ENCODE measurements at regions not wholly inside any gene's neighbourhood (a gene's known extent, or its start where the extent isn't known, plus 50 kb on each side); places are given as distances from the start of the nearest gene placed in this dataset.

- H3K4me3 ChIP-seq (ENCODE audit: low read depth, low read length), result no peak overlapping the region
- no peaks in the 10 kb centered on the region for H3K36me3 ChIP-seq (ENCODE audit: control insufficient read depth, insufficient read depth, low read length)
- no peak overlapping the region for H3K9ac ChIP-seq
- H3K4me1 ChIP-seq, result no peaks in the 10 kb centered on the region
- no peaks in the 10 kb centered on the region for H3K79me2 ChIP-seq
- H3K27me3 ChIP-seq (ENCODE audit: control insufficient read depth, insufficient read depth, low read length), result no peaks in the 10 kb centered on the region
- H3K27ac ChIP-seq, result no peak overlapping the region
- no peak for TF ChIP-seq CTCF (IDR thresholded peaks at IDR 0.05)
- H3K4me2 ChIP-seq (ENCODE audit: low read length), result no peak overlapping the region
- no peak overlapping the region for H2AFZ ChIP-seq
- H3K9me3 ChIP-seq (ENCODE audit: control insufficient read depth, low read length), result no peaks in the 10 kb centered on the region
Observed at GRCh38 chr13:76338003-76338402, 548.2 kb downstream of the KCTD12 start.

- Histone ChIP-seq H3K9me3 (ENCODE audit: control insufficient read depth, low read length) (no peaks in the 10 kb centered on the region), H3K9ac (no peak overlapping the region), H3K27ac (no peak overlapping the region), H3K4me2 (ENCODE audit: low read length) (no peak overlapping the region), H3K79me2 (no peaks in the 10 kb centered on the region), H3K27me3 (ENCODE audit: control insufficient read depth, insufficient read depth, low read length) (no peaks in the 10 kb centered on the region), H3K4me1 (no peaks in the 10 kb centered on the region), H2AFZ (no peak overlapping the region), H3K36me3 (ENCODE audit: control insufficient read depth, insufficient read depth, low read length) (no peaks in the 10 kb centered on the region), H3K4me3 (ENCODE audit: low read depth, low read length) (no peak overlapping the region)
- TF ChIP-seq CTCF (IDR thresholded peaks at IDR 0.05), result no peak
Observed at GRCh38 chr13:76336889-76337844, 549.0 kb downstream of the KCTD12 start.

GRCh38 chr13:76335463-76335862, 550.7 kb downstream of the KCTD12 start:
- no peaks in the 10 kb centered on the region for H3K36me3 ChIP-seq (ENCODE audit: control insufficient read depth, insufficient read depth, low read length)
- no peak overlapping the region for H3K9ac ChIP-seq
- H3K9me3 ChIP-seq (ENCODE audit: control insufficient read depth, low read length), result no peaks in the 10 kb centered on the region
- no peak overlapping the region for H3K4me2 ChIP-seq (ENCODE audit: low read length)
- no peaks in the 10 kb centered on the region for H3K4me1 ChIP-seq
- H3K79me2 ChIP-seq, result no peaks in the 10 kb centered on the region
- H3K27me3 ChIP-seq (ENCODE audit: control insufficient read depth, insufficient read depth, low read length), result no peaks in the 10 kb centered on the region
- H3K4me3 ChIP-seq (ENCODE audit: low read depth, low read length), result no peak overlapping the region
- H3K27ac ChIP-seq, result no peak overlapping the region
- H2AFZ ChIP-seq, result no peak overlapping the region
- no peak for TF ChIP-seq CTCF (IDR thresholded peaks at IDR 0.05)

- no peak overlapping the region for H3K9ac ChIP-seq
- no peak for TF ChIP-seq CTCF (IDR thresholded peaks at IDR 0.05)
- no peak overlapping the region for H3K27ac ChIP-seq
- H3K9me3 ChIP-seq (ENCODE audit: control insufficient read depth, low read length), result no peaks in the 10 kb centered on the region
- no peak overlapping the region for H3K4me3 ChIP-seq (ENCODE audit: low read depth, low read length)
- no peaks in the 10 kb centered on the region for H3K27me3 ChIP-seq (ENCODE audit: control insufficient read depth, insufficient read depth, low read length)
- no peaks in the 10 kb centered on the region for H3K4me1 ChIP-seq
- H3K36me3 ChIP-seq (ENCODE audit: control insufficient read depth, insufficient read depth, low read length), result no peaks in the 10 kb centered on the region
- no peak overlapping the region for H3K4me2 ChIP-seq (ENCODE audit: low read length)
- H2AFZ ChIP-seq, result no peak overlapping the region
- no peaks in the 10 kb centered on the region for H3K79me2 ChIP-seq
Observed at GRCh38 chr13:76331943-76332712, 554.1 kb downstream of the KCTD12 start.

All from parathyroid adenoma (tissue), 2 donors.